ENCODE measurements at regions not wholly inside any gene's neighbourhood (a gene's known extent, or its start where the extent isn't known, plus 50 kb on each side); places are given as distances from the start of the nearest gene placed in this dataset.
"Not testable (repeated sequence)": the region's sequence is repeated elsewhere in the genome, so short reads cannot be mapped to it uniquely, and the experiment has no call there.

DNA sequence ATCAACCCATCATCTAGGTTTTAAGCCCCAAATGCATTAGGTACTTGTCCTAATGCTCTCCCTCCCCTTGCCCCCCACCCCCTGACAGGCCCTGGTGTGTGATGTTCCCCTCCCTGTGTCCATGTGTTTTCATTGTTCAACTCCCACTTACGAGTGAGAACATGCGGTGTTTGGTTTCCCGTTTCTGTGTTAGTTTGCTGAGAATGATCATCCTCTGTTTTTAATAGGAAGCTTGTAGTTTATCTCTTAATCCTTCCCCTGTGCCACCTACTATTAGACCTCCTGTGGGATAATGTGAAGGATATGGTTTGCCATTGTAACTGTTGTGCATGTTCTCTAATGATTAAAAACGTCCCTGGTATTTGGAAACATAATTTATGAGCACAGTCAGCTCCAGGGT is 299.4 kb upstream of the USP24 start:
- not testable (repeated sequence) for DNase-seq (ENCODE audit: low read depth, low spot score)

- DNase-seq (ENCODE audit: low read depth, low spot score): no peak
Observed at GRCh38 chr1:55512466-55512865, 297.3 kb upstream of the USP24 start.

GRCh38 chr1:55507578-55507931 is 292.4 kb upstream of the USP24 start:
- DNase-seq (ENCODE audit: low read depth, low spot score): no peak

GRCh38 chr1:55506740-55507577 is 291.8 kb upstream of the USP24 start:
- peak; percentile 23 for DNase-seq (ENCODE audit: low read depth, low spot score)

GRCh38 chr1:55505326-55505725 is 290.2 kb upstream of the USP24 start:
- no peak for DNase-seq (ENCODE audit: low read depth, low spot score)

DNA sequence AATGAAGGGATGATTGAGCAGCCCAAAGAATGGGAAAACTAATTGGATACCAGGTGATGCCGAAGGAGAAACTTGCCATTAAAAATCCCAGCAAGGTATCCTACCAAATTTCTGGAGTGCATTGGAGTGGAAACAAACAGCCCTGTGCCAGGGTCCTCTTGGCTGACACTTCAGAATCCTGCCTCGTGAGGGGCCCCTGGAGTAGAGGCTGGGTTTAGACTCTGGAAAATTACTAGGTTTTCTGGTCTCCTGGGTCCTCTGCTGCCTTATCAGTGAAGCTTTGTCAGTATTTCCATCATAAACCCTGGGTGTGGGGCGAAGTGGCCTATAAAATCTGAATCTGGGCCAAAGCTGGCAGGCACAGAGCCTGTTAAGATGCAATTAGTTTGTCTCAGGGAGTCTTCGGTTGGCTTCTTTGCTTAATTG is 289.2 kb upstream of the USP24 start:
- DNase-seq (ENCODE audit: low read depth, low spot score): peak; percentile 58

GRCh38 chr1:55503663-55504305 is 288.6 kb upstream of the USP24 start:
- DNase-seq (ENCODE audit: low read depth, low spot score): peak; percentile 5

GRCh38 chr1:55500601-55501000 is 285.4 kb upstream of the USP24 start:
- no peak for DNase-seq (ENCODE audit: low read depth, low spot score)

GRCh38 chr1:55490547-55490946 is 275.4 kb upstream of the USP24 start:
- DNase-seq (ENCODE audit: low read depth, low spot score): peak; percentile 39

DNA sequence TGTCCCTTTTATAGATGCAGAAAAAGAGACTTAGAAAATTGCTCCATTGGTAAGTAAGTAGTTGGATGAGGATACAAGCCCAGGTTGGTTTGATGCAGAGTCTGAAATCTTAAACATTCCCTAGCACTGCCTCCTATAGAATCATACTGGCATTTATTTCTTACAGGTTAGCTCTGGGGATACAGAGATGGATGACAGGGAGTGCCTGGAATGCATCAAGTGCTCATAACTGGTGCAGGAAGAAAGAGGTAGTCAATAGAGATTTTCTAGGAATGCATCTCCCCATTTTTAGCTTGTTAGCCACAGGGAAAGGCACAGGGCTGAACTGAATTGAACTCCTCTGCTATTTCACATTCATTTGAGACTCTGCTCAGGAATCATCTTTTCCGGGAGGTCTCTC is 269.0 kb upstream of the USP24 start:
- no peak for DNase-seq (ENCODE audit: low read depth, low spot score)

GRCh38 chr1:55483523-55483922 is 268.4 kb upstream of the USP24 start:
- no peak for DNase-seq (ENCODE audit: low read depth, low spot score)

DNA sequence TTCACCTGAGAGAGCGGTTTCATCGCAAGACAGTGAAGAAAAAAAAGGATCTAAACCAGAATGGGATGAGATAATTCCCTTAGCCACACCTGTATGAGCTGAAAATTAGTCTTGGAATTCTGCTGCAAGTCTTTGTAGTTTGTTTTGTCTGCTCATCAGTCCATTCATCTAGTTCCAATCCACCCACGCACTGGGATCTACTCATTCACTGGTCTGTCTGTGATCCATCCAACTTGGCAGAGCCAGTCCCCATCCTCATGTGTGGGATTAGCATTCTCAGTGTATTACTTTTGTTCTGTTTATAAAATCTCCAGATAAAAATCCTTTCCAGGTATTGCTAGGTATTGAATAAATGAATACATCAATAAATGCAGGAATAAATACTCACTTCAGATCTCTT is 266.5 kb upstream of the USP24 start:
- no peak for DNase-seq (ENCODE audit: low read depth, low spot score)

DNA sequence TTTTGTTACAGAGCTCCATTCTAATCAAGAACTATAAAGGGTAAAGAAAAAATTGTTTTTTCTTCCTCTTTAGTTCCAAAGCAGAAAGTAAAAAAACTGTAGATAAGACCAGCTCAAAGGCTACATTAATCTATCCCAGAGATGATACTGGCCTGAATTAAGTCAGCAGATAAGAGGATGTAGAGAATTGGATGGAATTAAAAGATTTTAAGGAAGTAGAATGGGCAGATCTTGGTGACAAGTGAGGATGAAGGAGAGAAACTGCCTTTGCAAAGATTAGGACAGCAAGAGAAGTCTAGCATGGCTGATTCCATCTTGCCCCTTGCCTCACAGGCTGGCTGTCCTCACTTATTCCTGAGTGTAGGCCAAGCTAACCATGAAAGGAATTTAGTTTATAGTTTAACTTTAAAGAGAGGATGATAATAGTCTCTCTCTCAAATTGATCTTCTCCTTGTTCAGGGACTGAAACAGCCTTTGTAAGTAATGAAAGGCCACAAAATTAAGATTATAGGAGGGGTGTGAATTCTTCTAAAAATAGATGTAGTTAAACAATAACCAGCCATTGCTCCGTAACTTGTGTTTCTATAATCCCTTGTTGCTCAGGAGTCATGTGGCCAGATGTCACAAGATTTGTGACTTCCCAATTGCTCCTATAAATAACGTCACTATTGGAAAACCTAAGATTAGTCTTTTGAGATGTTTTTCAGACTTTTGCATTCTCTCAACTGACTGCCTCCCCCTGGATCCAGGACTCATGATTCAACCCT is 265.0 kb upstream of the USP24 start:
- DNase-seq (ENCODE audit: low read depth, low spot score): no peak

DNA sequence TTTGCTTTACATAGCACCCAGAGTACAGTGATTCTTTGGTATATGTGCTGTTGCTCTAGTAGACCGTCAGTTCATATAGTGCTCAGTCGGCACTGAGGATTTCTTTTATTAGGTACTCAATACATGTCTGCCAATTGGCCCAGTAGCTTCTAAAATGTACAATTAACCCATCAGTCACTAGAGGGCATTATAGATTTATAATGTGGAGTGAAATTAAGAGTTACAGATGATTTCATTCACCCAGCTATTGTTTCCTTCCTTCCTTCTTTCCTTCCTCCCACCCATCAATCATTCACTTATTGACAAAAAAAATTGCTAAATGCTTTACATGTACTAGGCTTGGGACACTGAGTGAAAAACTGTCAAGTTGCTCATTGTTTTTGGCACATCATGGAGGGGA is 263.6 kb upstream of the USP24 start:
- DNase-seq (ENCODE audit: low read depth, low spot score): peak; percentile 46

- no peak for DNase-seq (ENCODE audit: low read depth, low spot score)
Observed at GRCh38 chr1:55477953-55478352, 262.8 kb upstream of the USP24 start.

GRCh38 chr1:55476445-55477015 is 261.4 kb upstream of the USP24 start:
- DNase-seq (ENCODE audit: low read depth, low spot score): no peak

- DNase-seq (ENCODE audit: low read depth, low spot score): no peak
Observed at GRCh38 chr1:55474168-55474786, 259.1 kb upstream of the USP24 start.

GRCh38 chr1:55473661-55474060 is 258.5 kb upstream of the USP24 start:
- no peak for DNase-seq (ENCODE audit: low read depth, low spot score)

DNA sequence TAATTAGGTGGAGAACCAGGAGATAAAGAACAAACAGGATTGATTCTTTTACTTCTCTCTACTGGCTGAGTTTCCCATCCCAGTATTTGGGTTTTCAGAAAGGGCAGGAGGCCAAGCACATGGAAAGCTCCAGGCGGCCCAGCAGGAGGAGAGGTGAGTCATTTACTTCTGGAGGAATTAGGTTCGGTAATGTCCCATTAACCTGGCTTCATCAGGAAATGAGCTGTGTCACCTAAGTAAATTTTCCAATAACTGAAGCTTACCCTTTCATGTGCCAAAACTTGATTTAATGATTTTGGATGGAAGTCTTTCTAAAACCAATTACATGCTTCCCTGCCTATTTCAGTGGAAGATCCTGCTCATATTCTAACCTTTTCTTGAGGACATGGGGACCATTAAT is 257.6 kb upstream of the USP24 start:
- DNase-seq (ENCODE audit: low read depth, low spot score): peak; percentile 67

DNA sequence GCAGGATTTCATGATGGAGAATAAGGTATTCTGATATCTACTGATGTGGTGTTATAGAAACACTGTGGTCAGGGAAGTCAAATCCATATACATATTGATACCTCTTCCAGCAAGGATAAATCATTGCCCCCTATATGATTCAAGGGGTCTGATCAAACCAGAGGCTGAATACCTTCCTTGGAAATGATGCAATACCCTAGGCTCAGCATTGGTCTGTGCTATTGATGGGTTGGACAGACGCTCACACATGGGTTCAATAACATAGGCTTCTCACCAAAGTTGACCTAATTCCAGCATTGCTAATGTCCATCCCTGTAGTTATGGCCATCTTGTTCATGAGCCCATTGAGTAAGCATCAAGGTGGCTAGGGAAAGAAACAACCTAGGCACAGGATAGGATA is 257.0 kb upstream of the USP24 start:
- no peak for DNase-seq (ENCODE audit: low read depth, low spot score)

- no peak for DNase-seq (ENCODE audit: low read depth, low spot score)
Observed at GRCh38 chr1:55468142-55468795, 253.1 kb upstream of the USP24 start.

Measured in astrocyte of the hippocampus (primary cell).